Nephron (organoid): ENCODE measurements at regions not wholly inside any gene's neighbourhood (a gene's known extent, or its start where the extent isn't known, plus 50 kb on each side); places are given as distances from the start of the nearest gene placed in this dataset.

ENCODE experiments used
- H3K27ac Mint-ChIP-seq, 3 experiments: 2 replicates each; pipeline ENCODE4 v1.8.0; 2020; ENCODE audit warnings: mixed read lengths in 3 of 3, mild to moderate bottlenecking in 2 of 3, moderate library complexity in 1 of 3
- H3K27me3 Mint-ChIP-seq: 2 replicates; pipeline ENCODE4 v1.8.0; 2021; ENCODE audit warnings: low read depth, mild to moderate bottlenecking, moderate library complexity, mixed read lengths
- H3K36me3 Mint-ChIP-seq: 2 replicates; pipeline ENCODE4 v1.8.0; 2020; ENCODE audit warnings: low read depth, mixed read lengths
- H3K4me1 Mint-ChIP-seq: 2 replicates; pipeline ENCODE4 v1.8.0; 2020; ENCODE audit warnings: mixed read lengths
- H3K4me3 Mint-ChIP-seq, 3 experiments: 2 replicates each; pipeline ENCODE4 v1.8.0; 2020; ENCODE audit warnings: mild to moderate bottlenecking in 3 of 3, mixed read lengths in 3 of 3, moderate library complexity in 2 of 3
- H3K9me3 Mint-ChIP-seq: 2 replicates; pipeline ENCODE4 v1.8.0; 2020; ENCODE audit warnings: mixed read lengths
- CTCF ChIP-seq, 3 experiments: fragments of 200-600 bp; sonication (generic); IDR thresholded peaks; one replicate each; pipeline ENCODE4 v1.5.0; 2021; ENCODE audit warnings: antibody characterized with exemption in 3 of 3; ENCODE audit not compliant: unreplicated experiment in 3 of 3

GRCh38 chr13:91036886-91037285 lies 310.6 kb upstream of the MIR17HG start:
- no peaks in the 10 kb centered on the region for H3K27me3 Mint-ChIP-seq
- H3K36me3 Mint-ChIP-seq, result no peaks in the 10 kb centered on the region
- TF ChIP-seq CTCF (IDR thresholded peaks at IDR 0.05; ENCODE audit: unreplicated experiment in 3 of 3), result no peak
- H3K27ac Mint-ChIP-seq, result no peak overlapping the region
- H3K4me1 Mint-ChIP-seq, result no peaks in the 10 kb centered on the region
- no peak overlapping the region for H3K4me3 Mint-ChIP-seq
- H3K9me3 Mint-ChIP-seq, result no peaks in the 10 kb centered on the region

- Mint-ChIP-seq H3K4me3 (no peak overlapping the region), H3K36me3 (no peaks in the 10 kb centered on the region), H3K4me1 (peaks cover 13% of the 10 kb centered on the region), H3K9me3 (no peaks in the 10 kb centered on the region), H3K27me3 (no peaks in the 10 kb centered on the region), H3K27ac (no peak overlapping the region)
- TF ChIP-seq CTCF (IDR thresholded peaks at IDR 0.05; ENCODE audit: unreplicated experiment in 3 of 3), result no peak
Observed at GRCh38 chr13:91042870-91043269, 304.6 kb upstream of the MIR17HG start.

- Mint-ChIP-seq H3K4me1 (peaks cover 13% of the 10 kb centered on the region), H3K9me3 (no peaks in the 10 kb centered on the region), H3K27me3 (no peaks in the 10 kb centered on the region), H3K27ac (peak overlapping the region in 1 of 3 experiments; percentile 12), H3K4me3 (no peak overlapping the region), H3K36me3 (no peaks in the 10 kb centered on the region)
- TF ChIP-seq CTCF (IDR thresholded peaks at IDR 0.05; ENCODE audit: unreplicated experiment in 3 of 3), result peak; percentile 64 to 70 (median 68)
Observed at GRCh38 chr13:91045351-91046034, 302.0 kb upstream of the MIR17HG start.

GRCh38 chr13:91046715-91047327 lies 300.7 kb upstream of the MIR17HG start:
- Mint-ChIP-seq H3K4me3 (no peak overlapping the region), H3K4me1 (peaks cover 23% of the 10 kb centered on the region), H3K27me3 (no peaks in the 10 kb centered on the region), H3K36me3 (no peaks in the 10 kb centered on the region), H3K9me3 (no peaks in the 10 kb centered on the region), H3K27ac (peak overlapping the region in 1 of 3 experiments; percentile 57)
- TF ChIP-seq CTCF (IDR thresholded peaks at IDR 0.05; ENCODE audit: unreplicated experiment in 3 of 3), result no peak

GRCh38 chr13:91050970-91051369 lies 296.5 kb upstream of the MIR17HG start:
- Mint-ChIP-seq H3K4me3 (no peak overlapping the region), H3K27me3 (no peaks in the 10 kb centered on the region), H3K27ac (peak overlapping the region in 2 of 3 experiments; percentile 8 to 9), H3K4me1 (peaks cover 24% of the 10 kb centered on the region), H3K36me3 (no peaks in the 10 kb centered on the region), H3K9me3 (no peaks in the 10 kb centered on the region)
- no peak for TF ChIP-seq CTCF (IDR thresholded peaks at IDR 0.05; ENCODE audit: unreplicated experiment in 3 of 3)

GRCh38 chr13:91052876-91053275 lies 294.6 kb upstream of the MIR17HG start:
- Mint-ChIP-seq H3K27me3 (no peaks in the 10 kb centered on the region), H3K4me3 (no peak overlapping the region), H3K36me3 (peaks cover 5% of the 10 kb centered on the region), H3K27ac (peak overlapping the region in 2 of 3 experiments; percentile 9 to 32), H3K9me3 (no peaks in the 10 kb centered on the region), H3K4me1 (peaks cover 19% of the 10 kb centered on the region)
- no peak for TF ChIP-seq CTCF (IDR thresholded peaks at IDR 0.05; ENCODE audit: unreplicated experiment in 3 of 3)
